ENCODE measurements at regions not wholly inside any gene's neighbourhood (a gene's known extent, or its start where the extent isn't known, plus 50 kb on each side); places are given as distances from the start of the nearest gene placed in this dataset.
A peak's percentile ranks its signal among the peaks of the same experiment; 100 is the strongest.

DNA sequence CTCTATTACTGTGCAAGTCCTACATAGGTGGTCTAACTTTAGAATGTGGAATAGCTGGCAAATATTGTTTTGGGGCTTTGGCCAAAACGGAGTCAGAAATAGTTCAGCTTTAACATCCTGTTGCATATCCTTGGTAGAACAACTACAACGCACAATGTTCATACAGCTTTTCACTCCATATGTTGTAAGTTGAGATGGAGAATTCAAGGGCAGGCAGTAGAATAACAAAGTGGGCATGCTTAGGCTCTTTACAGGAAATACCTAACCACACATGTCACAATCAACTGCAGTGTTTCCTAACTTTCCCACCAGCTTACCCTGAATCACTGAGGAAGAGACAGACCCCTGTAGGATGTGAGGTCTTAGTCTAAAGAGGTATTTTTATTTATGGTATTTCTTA is 122.3 kb downstream of the PPP1R3A start:
- Histone ChIP-seq H3K9ac (peak overlapping the region; percentile 34; the same call in 1 of the 2 replicates), H3K9me2 (no peaks in the 10 kb centered on the region), H3K79me2 (ENCODE audit: insufficient read depth) (no peaks in the 10 kb centered on the region), H3F3A (replicated peaks; ENCODE audit: insufficient read depth) (peaks cover 30% of the 10 kb centered on the region), H2AFZ (ENCODE audit: low read depth) (peak overlapping the region; percentile 4; the same call in 1 of the 2 replicates), H3K36me3 (replicated peaks in 1 of 2; ENCODE audit: control insufficient read depth in 1 of 2, insufficient read depth in 2 of 2, low read length in 1 of 2) (no peaks in the 10 kb centered on the region), H3K9me3 (no peaks in the 10 kb centered on the region), H3K4me3 (ENCODE audit: low read depth in 2 of 2, low read length in 1 of 2) (no peak overlapping the region), H4K20me1 (ENCODE audit: insufficient read depth) (no peaks in the 10 kb centered on the region), H3K27ac (ENCODE audit: low read depth in 2 of 2, low read length in 1 of 2) (peak overlapping the region in 1 of 2 experiments; percentile 98; a peak in 2 of 4 replicates), H3K27me3 (ENCODE audit: insufficient read depth) (no peaks in the 10 kb centered on the region), H3K4me1 (ENCODE audit: control insufficient read depth in 1 of 2, insufficient read depth in 2 of 2, low read depth in 1 of 2, low read length in 1 of 2) (peaks cover 0 to 8% of the 10 kb centered on the region in 2 experiments; a peak in 2 of 4 replicates), H3K4me2 (peak overlapping the region; percentile 57)
- TF ChIP-seq SIN3A (IDR thresholded peaks at IDR 0.05; ENCODE audit: borderline replicate concordance, low read depth, low read length) (no peak), TCF12 (IDR thresholded peaks at IDR 0.05) (peak; percentile 22; the same call in 1 of the 2 replicates)
- WGBS (ENCODE audit: low lambda C conversion rate): 11% methylated on average over 2 of the region's 2 CpGs
- CTCF ChIA-PET: interaction anchor here (1.3 kb wide), 1 partner anchor 22 kb away, joined by 7 read pairs; no protein-coding TSS in a partner anchor
- DNase-seq: no peak
- POLR2A ChIA-PET: no interaction called here

DNA sequence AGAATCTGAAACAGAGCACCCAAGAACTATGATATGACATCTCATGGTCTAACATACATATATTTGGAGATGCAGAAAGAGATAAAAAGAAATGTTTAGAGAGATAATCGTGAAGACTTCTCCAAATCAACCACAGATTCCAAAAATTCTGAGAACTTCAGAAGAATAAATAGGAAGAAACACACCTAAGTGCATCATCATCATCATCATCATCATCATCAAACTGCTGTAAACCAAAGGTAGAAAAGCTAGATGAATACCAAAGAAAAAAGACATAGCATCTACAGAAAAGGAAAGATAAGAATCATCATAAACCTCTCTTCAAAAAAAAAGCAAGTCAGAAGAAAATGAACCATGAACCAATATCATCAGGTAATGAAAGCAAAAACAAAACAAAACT is 124.2 kb downstream of the PPP1R3A start:
- no peaks in the 10 kb centered on the region for H3K27me3 ChIP-seq (ENCODE audit: insufficient read depth)
- H3K9ac ChIP-seq: no peak overlapping the region
- H2AFZ ChIP-seq (ENCODE audit: low read depth): no peak overlapping the region
- H3K9me2 ChIP-seq: no peaks in the 10 kb centered on the region
- DNase-seq: no peak
- peaks cover 30% of the 10 kb centered on the region for H3F3A ChIP-seq (replicated peaks; ENCODE audit: insufficient read depth)
- H3K4me1 ChIP-seq (ENCODE audit: control insufficient read depth in 1 of 2, insufficient read depth in 2 of 2, low read depth in 1 of 2, low read length in 1 of 2): peaks cover 0 to 8% of the 10 kb centered on the region in 2 experiments; a peak in 2 of 4 replicates
- no peak overlapping the region for H3K4me2 ChIP-seq
- TF ChIP-seq, protein P1, sequence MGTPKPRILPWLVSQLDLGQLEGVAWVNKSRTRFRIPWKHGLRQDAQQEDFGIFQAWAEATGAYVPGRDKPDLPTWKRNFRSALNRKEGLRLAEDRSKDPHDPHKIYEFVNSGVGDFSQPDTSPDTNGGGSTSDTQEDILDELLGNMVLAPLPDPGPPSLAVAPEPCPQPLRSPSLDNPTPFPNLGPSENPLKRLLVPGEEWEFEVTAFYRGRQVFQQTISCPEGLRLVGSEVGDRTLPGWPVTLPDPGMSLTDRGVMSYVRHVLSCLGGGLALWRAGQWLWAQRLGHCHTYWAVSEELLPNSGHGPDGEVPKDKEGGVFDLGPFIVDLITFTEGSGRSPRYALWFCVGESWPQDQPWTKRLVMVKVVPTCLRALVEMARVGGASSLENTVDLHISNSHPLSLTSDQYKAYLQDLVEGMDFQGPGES (IDR thresholded peaks at IDR 0.05; ENCODE audit: low read depth, low read length): no peak
- TF ChIP-seq, protein P2, sequence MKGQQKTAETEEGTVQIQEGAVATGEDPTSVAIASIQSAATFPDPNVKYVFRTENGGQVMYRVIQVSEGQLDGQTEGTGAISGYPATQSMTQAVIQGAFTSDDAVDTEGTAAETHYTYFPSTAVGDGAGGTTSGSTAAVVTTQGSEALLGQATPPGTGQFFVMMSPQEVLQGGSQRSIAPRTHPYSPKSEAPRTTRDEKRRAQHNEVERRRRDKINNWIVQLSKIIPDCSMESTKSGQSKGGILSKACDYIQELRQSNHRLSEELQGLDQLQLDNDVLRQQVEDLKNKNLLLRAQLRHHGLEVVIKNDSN (IDR thresholded peaks at IDR 0.05; ENCODE audit: borderline replicate concordance, low read depth): no peak
- TF ChIP-seq CHD2 (IDR thresholded peaks at IDR 0.05; ENCODE audit: low read length, partially characterized antibody) (no peak), RAD21 (IDR thresholded peaks at IDR 0.05; ENCODE audit: low read length) (no peak), FOXJ3 (CRISPR knock-in tag; IDR thresholded peaks at IDR 0.05) (no peak), POLR2AphosphoS5 (IDR thresholded peaks at IDR 0.05; ENCODE audit: low read depth, low read length) (no peak), NRF1 (IDR thresholded peaks at IDR 0.05; ENCODE audit: low read depth, low read length) (no peak), MEF2A (IDR thresholded peaks at IDR 0.05; ENCODE audit: borderline replicate concordance, low read depth) (no peak), YY1 (IDR thresholded peaks at IDR 0.05; ENCODE audit: low read depth) (no peak), ELF1 (IDR thresholded peaks at IDR 0.05) (no peak), GABPA (IDR thresholded peaks at IDR 0.05; ENCODE audit: low read depth) (no peak)
- TF ChIP-seq, protein P3, sequence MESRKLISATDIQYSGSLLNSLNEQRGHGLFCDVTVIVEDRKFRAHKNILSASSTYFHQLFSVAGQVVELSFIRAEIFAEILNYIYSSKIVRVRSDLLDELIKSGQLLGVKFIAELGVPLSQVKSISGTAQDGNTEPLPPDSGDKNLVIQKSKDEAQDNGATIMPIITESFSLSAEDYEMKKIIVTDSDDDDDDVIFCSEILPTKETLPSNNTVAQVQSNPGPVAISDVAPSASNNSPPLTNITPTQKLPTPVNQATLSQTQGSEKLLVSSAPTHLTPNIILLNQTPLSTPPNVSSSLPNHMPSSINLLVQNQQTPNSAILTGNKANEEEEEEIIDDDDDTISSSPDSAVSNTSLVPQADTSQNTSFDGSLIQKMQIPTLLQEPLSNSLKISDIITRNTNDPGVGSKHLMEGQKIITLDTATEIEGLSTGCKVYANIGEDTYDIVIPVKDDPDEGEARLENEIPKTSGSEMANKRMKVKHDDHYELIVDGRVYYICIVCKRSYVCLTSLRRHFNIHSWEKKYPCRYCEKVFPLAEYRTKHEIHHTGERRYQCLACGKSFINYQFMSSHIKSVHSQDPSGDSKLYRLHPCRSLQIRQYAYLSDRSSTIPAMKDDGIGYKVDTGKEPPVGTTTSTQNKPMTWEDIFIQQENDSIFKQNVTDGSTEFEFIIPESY (IDR thresholded peaks at IDR 0.05; ENCODE audit: borderline replicate concordance, low read depth): no peak
- TF ChIP-seq, protein P4, sequence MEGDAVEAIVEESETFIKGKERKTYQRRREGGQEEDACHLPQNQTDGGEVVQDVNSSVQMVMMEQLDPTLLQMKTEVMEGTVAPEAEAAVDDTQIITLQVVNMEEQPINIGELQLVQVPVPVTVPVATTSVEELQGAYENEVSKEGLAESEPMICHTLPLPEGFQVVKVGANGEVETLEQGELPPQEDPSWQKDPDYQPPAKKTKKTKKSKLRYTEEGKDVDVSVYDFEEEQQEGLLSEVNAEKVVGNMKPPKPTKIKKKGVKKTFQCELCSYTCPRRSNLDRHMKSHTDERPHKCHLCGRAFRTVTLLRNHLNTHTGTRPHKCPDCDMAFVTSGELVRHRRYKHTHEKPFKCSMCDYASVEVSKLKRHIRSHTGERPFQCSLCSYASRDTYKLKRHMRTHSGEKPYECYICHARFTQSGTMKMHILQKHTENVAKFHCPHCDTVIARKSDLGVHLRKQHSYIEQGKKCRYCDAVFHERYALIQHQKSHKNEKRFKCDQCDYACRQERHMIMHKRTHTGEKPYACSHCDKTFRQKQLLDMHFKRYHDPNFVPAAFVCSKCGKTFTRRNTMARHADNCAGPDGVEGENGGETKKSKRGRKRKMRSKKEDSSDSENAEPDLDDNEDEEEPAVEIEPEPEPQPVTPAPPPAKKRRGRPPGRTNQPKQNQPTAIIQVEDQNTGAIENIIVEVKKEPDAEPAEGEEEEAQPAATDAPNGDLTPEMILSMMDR (IDR thresholded peaks at IDR 0.05): no peak
- TF ChIP-seq, protein P5, sequence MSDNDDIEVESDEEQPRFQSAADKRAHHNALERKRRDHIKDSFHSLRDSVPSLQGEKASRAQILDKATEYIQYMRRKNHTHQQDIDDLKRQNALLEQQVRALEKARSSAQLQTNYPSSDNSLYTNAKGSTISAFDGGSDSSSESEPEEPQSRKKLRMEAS (IDR thresholded peaks at IDR 0.05; ENCODE audit: low read depth): no peak
- no peak overlapping the region for H3K4me3 ChIP-seq (ENCODE audit: low read depth in 2 of 2, low read length in 1 of 2)
- 2% methylated on average over 1 of the region's 1 CpG for WGBS (ENCODE audit: low lambda C conversion rate)
- H3K79me2 ChIP-seq (ENCODE audit: insufficient read depth): no peaks in the 10 kb centered on the region
- H3K36me3 ChIP-seq (replicated peaks in 1 of 2; ENCODE audit: control insufficient read depth in 1 of 2, insufficient read depth in 2 of 2, low read length in 1 of 2): no peaks in the 10 kb centered on the region
- CTCF ChIA-PET: interaction anchor here (0.7 kb wide), 1 partner anchor 21 kb away, joined by 3 read pairs; no protein-coding TSS in a partner anchor
- no peak overlapping the region for H3K27ac ChIP-seq (ENCODE audit: low read depth in 2 of 2, low read length in 1 of 2)
- POLR2A ChIA-PET: no interaction called here
- no peaks in the 10 kb centered on the region for H3K9me3 ChIP-seq
- H4K20me1 ChIP-seq (ENCODE audit: insufficient read depth): no peaks in the 10 kb centered on the region
